H1 (cell line): ENCODE measurements at regions not wholly inside any gene's neighbourhood (a gene's known extent, or its start where the extent isn't known, plus 50 kb on each side); places are given as distances from the start of the nearest gene placed in this dataset.

Source experiments
- ATF3 ChIP-seq: IDR thresholded peaks from 2 replicates; pipeline ENCODE4 v1.6.1; 2011; ENCODE audit warnings: low read depth, mild to moderate bottlenecking, low read length; ENCODE audit not compliant: insufficient read depth
- CHD7 ChIP-seq: fragments of 300-600 bp; sonication (generic); IDR thresholded peaks from 2 replicates; pipeline ENCODE4 v1.7.1; 2012; ENCODE audit warnings: low read length, moderate library complexity, mild to moderate bottlenecking, inconsistent platforms; ENCODE audit not compliant: insufficient replicate concordance
- CREB1 ChIP-seq: IDR thresholded peaks from 2 replicates; pipeline ENCODE4 v1.6.1; 2012; ENCODE audit warnings: inconsistent platforms
- FOSL1 ChIP-seq: IDR thresholded peaks from 2 replicates; pipeline ENCODE4 v1.6.1; 2011; ENCODE audit warnings: mild to moderate bottlenecking, low read depth, low read length, moderate library complexity; ENCODE audit not compliant: insufficient read depth
- GTF2F1 ChIP-seq: IDR thresholded peaks from 2 replicates; pipeline ENCODE4 v1.6.1; 2012; ENCODE audit warnings: low read depth, low read length, improper control_type of control experiment, borderline replicate concordance
- MAFK ChIP-seq: IDR thresholded peaks from 2 replicates; pipeline ENCODE4 v1.6.1; 2012; ENCODE audit warnings: low read depth, mild to moderate bottlenecking, improper control_type of control experiment, low read length
- POU5F1 ChIP-seq: IDR thresholded peaks from 2 replicates; pipeline ENCODE4 v1.6.1; 2011; ENCODE audit warnings: low read depth, mild to moderate bottlenecking, low read length, moderate library complexity
- RNF2 ChIP-seq: fragments of 200-900, 300-1000 bp; sonication (generic); IDR thresholded peaks from 2 replicates; pipeline ENCODE4 v1.7.1; 2016; ENCODE audit warnings: borderline replicate concordance, low read depth, mild to moderate bottlenecking, antibody characterized with exemption, low read length; ENCODE audit not compliant: poor library complexity, severe bottlenecking; ENCODE audit errors: missing control alignments
- SIN3A ChIP-seq, 2 experiments: IDR thresholded peaks in 1 of 2; conservative IDR thresholded peaks in 1 of 2; 2 replicates each; pipeline ENCODE4 v1.6.1; 2011 to 2012; ENCODE audit warnings: low read length in 2 of 2, improper control_type of control experiment in 1 of 2, low read depth in 1 of 2, mild to moderate bottlenecking in 1 of 2
- SIX5 ChIP-seq: IDR thresholded peaks from 2 replicates; pipeline ENCODE4 v1.6.1; 2011; ENCODE audit warnings: mild to moderate bottlenecking, low read depth, low read length
- SP2 ChIP-seq: IDR thresholded peaks from 2 replicates; pipeline ENCODE4 v1.6.1; 2012; ENCODE audit warnings: mild to moderate bottlenecking, low read length, inconsistent platforms
- TAF7 ChIP-seq: optimal IDR thresholded peaks from 2 replicates; pipeline ENCODE3; 2011; ENCODE audit warnings: low read depth, mild to moderate bottlenecking, inconsistent platforms, low read length, moderate library complexity, borderline replicate concordance

- no peak for TF ChIP-seq CHD7
- TF ChIP-seq POU5F1, result no peak
- no peak for TF ChIP-seq ATF3
- TF ChIP-seq MAFK, result no peak
- no peak for TF ChIP-seq SIN3A (conservative IDR thresholded peaks at IDR 0.05 in 1 of 2, IDR thresholded peaks at IDR 0.05 in 1 of 2; ENCODE audit: low read depth in 1 of 2, low read length in 2 of 2)
- TF ChIP-seq FOSL1, result no peak
- TF ChIP-seq CREB1, result no peak
- TF ChIP-seq TAF7, result no peak
- no peak for TF ChIP-seq SIX5
- no peak for TF ChIP-seq GTF2F1
- TF ChIP-seq SP2, result no peak
- no peak for TF ChIP-seq RNF2
Measured at GRCh38 chr2:217028128-217028527, 168.3 kb upstream of the TNP1 start (continued).
